Stomach (tissue), 4 donors: ENCODE measurements at regions not wholly inside any gene's neighbourhood (a gene's known extent, or its start where the extent isn't known, plus 50 kb on each side); places are given as distances from the start of the nearest gene placed in this dataset.

Experiments used
- CTCF ChIP-seq, 7 experiments: fragments of 450-650 bp in 4 of 7; fragments of 200-600 bp in 3 of 7; sonication (generic) in 3 of 7; IDR thresholded peaks; one replicate each; pipeline ENCODE4 v1.5.1; 2016 to 2019; ENCODE audit warnings: antibody characterized with exemption in 7 of 7, control low read depth in 2 of 7, mild to moderate bottlenecking in 1 of 7
- EP300 ChIP-seq: sonication (generic); formaldehyde crosslinking; IDR thresholded peaks from one replicate; pipeline ENCODE4 v1.6.1; 2017; ENCODE audit warnings: antibody characterized with exemption
- POLR2A ChIP-seq, 4 donors: fragments of 450-650 bp; IDR thresholded peaks; one replicate each; pipeline ENCODE4 v1.6.1; 2016; ENCODE audit warnings: antibody characterized with exemption in 4 of 4, control low read depth in 2 of 4, mild to moderate bottlenecking in 1 of 4, moderate library complexity in 1 of 4
- POLR2AphosphoS5 ChIP-seq, 3 donors: sonication (generic); formaldehyde crosslinking; IDR thresholded peaks; one replicate each; pipeline ENCODE4 v1.6.1; 2016; ENCODE audit warnings: antibody characterized with exemption in 3 of 3

GRCh38 chr20:6855104-6855503 lies 87.6 kb downstream of the BMP2 start:
- no peak for TF ChIP-seq CTCF (IDR thresholded peaks at IDR 0.05)
- TF ChIP-seq POLR2A (IDR thresholded peaks at IDR 0.05), result no peak
- TF ChIP-seq POLR2AphosphoS5 (IDR thresholded peaks at IDR 0.05), result no peak
- no peak for TF ChIP-seq EP300
